HG03521 (cell line): ENCODE measurements at regions not wholly inside any gene's neighbourhood (a gene's known extent, or its start where the extent isn't known, plus 50 kb on each side); places are given as distances from the start of the nearest gene placed in this dataset.

Experiments used
- ATAC-seq: cut with Tn5 transposase; IDR thresholded peaks from one replicate; pipeline ENCODE4 v1.9.1; 2021; ENCODE audit warnings: mild to moderate bottlenecking, moderate library complexity; ENCODE audit not compliant: unreplicated experiment

DNA sequence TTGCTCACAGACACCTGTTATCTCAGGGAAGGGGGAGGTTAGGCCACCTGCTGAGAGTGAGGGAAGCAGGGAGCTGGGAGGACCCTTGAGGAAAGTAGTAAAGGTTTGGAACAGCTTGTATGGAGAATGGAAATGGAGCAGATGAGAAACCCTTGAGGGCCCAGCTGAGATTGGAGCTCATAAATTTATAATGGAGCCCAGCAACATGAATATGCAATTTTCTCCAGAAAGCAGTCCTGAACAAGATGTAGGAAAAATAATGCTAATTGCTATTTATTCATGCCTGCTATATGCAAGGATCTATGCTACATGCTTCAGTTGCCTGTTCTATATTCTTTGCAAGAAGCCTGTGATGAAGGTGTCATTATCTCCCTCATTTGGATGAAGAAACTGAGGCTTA, 67.5 kb upstream of the LEF1 start:
- ATAC-seq, result no peak

DNA sequence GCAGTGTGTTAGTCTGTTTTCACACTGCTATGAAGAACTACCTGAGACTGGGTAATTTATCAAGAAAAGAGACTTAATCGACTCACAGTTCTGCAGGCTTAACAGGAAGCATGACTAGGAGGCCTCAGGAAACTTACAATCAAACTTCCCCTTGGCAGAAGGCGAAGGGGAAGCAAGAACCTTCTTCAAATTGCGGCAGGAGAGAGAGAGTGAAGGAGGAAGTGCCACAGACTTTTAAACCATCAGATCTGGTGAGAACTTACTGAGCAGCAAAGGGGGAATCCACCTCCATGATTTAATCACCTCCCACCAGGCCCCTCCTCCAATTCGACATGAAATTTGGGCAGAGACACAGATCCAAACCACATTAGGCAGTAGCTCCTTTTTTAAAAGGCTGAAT, 59.2 kb upstream of the LEF1 start:
- ATAC-seq, result no peak

DNA sequence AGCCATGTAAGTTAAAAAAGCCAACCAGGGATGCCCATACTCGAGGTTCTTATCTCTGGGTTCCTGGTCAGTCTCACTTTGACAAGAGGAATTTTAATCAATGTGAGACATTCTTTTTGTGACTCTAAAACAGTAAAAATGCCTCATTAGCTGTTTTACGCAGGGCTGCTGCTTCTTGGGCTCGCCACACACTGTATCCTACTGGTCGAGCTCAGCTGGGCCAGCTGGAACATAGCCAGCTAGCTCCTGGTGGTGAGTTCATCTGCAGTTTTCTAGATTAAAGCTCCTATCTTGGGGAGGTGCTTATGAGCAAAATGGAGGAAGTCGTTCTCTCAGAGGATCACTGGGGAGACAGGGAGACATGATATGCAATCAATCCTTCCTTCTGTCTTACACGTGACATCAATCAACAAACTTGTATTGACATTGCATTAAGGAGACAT, 55.9 kb upstream of the LEF1 start:
- ATAC-seq, result no peak

DNA sequence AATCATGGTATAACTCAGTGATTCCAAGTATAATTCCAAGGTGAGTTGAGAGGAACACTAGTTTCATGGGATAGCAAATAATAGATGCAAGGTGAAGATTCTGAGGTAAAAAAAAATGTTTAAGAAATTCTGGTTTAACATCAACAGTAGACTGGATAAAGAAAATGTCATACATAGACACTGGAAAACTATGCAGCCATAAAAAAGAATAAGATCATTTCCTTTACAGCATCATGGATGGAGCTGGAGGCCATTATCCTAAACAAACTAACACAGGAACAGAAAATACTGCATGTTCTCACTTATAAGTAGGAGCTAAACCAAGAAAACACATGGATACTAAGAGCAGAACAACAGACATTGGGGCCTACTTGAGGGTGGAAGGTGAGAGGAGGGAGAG, 54.6 kb upstream of the LEF1 start:
- ATAC-seq, result no peak

DNA sequence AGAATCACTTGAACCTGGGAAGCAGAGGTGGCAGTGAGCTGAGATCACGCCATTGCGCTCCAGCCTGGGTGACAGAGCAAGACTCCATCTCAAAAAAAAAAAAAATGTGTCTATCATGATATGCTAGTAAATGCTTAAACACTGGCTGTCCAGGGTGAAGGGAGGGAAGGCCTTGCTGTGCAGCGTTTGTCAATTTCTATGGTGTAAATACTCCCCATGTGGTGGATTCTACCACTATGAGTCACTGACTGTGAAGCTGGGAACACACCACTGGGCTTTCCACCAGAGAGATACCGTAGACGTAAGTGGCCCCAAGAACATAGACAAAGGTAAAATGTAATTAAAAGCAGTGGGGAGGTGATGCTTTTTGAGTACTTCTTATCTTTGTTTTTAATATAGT, 51.3 kb upstream of the LEF1 start:
- ATAC-seq, result no peak
